K562 (cell line): ENCODE measurements at regions not wholly inside any gene's neighbourhood (a gene's known extent, or its start where the extent isn't known, plus 50 kb on each side); places are given as distances from the start of the nearest gene placed in this dataset.

ENCODE experiments used
- ATAC-seq: fragments of 200-7000 bp; cut with Tn5 transposase; 3 replicates; pipeline ENCODE4 v1.9.1; 2020; ENCODE audit warnings: moderate library complexity
- BruUV-seq: library from RNA; stranded (reverse); fragments of 400-500 nt; replicated peaks from 2 replicates; lab custom pipeline; 2021; lab: Mats Ljungman, UMichigan
- CTCF ChIA-PET: fragments of 300-600 bp; formaldehyde crosslinking; extraction: SDS; loops from one replicate; lab custom pipeline; 2021; ENCODE audit warnings: low intra/inter-chr PET ratio; lab: Yijun Ruan, JAX
- POLR2A ChIA-PET: fragments of 300-600, 350-650 bp; sonication (Branson Sonifier 250); formaldehyde crosslinking; extraction: SDS; loops from one replicate; lab custom pipeline; 2021; ENCODE audit warnings: antibody characterized with exemption, inconsistent platforms; lab: Yijun Ruan, JAX
- DNase-seq, 4 experiments: peaks; one replicate each; pipeline versions ENCODE4 v3.0.0 to v3.0.0-alpha.2; 2011 to 2018; ENCODE audit warnings: low spot score in 3 of 4, mixed read lengths in 3 of 4; ENCODE audit errors: extremely low read depth in 1 of 4
- FAIRE-seq: peaks from 2 replicates; lab custom pipeline; 2011; peaks lifted over from hg19 to GRCh38; lab: Jason Lieb, UNC
- H2AFZ ChIP-seq: 2 replicates; pipeline ENCODE4 v1.6.0; 2011; ENCODE audit warnings: low read depth, low read length, control low read depth, inconsistent platforms
- H3K27ac ChIP-seq: fragments of 200-600 bp; 3 replicates; pipeline ENCODE4 v1.8.0; 2011; ENCODE audit warnings: low read depth, mild to moderate bottlenecking, control low read depth, inconsistent platforms, low read length, moderate library complexity, mixed read lengths; ENCODE audit errors: extremely low read depth
- H3K27me3 ChIP-seq, 2 experiments: fragments of 300-600 bp in 1 of 2; 2 replicates in 1 of 2; 3 replicates in 1 of 2; pipeline versions ENCODE4 v1.6.0 to v1.8.0; 2011; ENCODE audit warnings: inconsistent platforms in 2 of 2, low read length in 2 of 2, mild to moderate bottlenecking in 1 of 2, mixed read lengths in 1 of 2, moderate library complexity in 1 of 2; ENCODE audit not compliant: control insufficient read depth in 2 of 2, insufficient read depth in 2 of 2
- H3K36me3 ChIP-seq: fragments of 300-600 bp; 3 replicates; pipeline ENCODE4 v1.8.0; 2011; ENCODE audit warnings: mild to moderate bottlenecking, low read length, inconsistent platforms; ENCODE audit not compliant: control insufficient read depth, insufficient read depth
- H3K4me1 ChIP-seq, 2 experiments: fragments of 200-600 bp in 1 of 2; replicated peaks in 1 of 2; 2 replicates in 1 of 2; 3 replicates in 1 of 2; pipeline versions ENCODE4 v1.5.1 to v1.8.0; 2011; ENCODE audit warnings: inconsistent platforms in 2 of 2, low read length in 2 of 2, mild to moderate bottlenecking in 1 of 2, mixed read lengths in 1 of 2, moderate library complexity in 1 of 2; ENCODE audit not compliant: control insufficient read depth in 2 of 2, insufficient read depth in 2 of 2
- H3K4me2 ChIP-seq: 2 replicates; pipeline ENCODE4 v1.6.1; 2011; ENCODE audit warnings: low read length, control low read depth, inconsistent platforms, mixed read lengths; ENCODE audit not compliant: insufficient read depth
- H3K4me3 ChIP-seq: fragments of 200-600 bp; sonication (generic), shearing (Covaris generic); 2 replicates; pipeline ENCODE4 v1.5.1; 2016; ENCODE audit warnings: control low read depth, inconsistent platforms
- H3K79me2 ChIP-seq: fragments of 200-600 bp; 3 replicates; pipeline ENCODE4 v1.8.0; 2011; ENCODE audit warnings: low read length, inconsistent platforms; ENCODE audit not compliant: control insufficient read depth, insufficient read depth
- H3K9ac ChIP-seq, 2 experiments: 2 replicates each; pipeline versions ENCODE4 v1.6.0 to v1.6.1; 2011; ENCODE audit warnings: low read depth in 2 of 2, low read length in 2 of 2, control low read depth in 1 of 2, inconsistent platforms in 1 of 2, mild to moderate bottlenecking in 1 of 2, mixed read lengths in 1 of 2; ENCODE audit not compliant: insufficient read depth in 1 of 2
- H3K9me1 ChIP-seq: one replicate; pipeline ENCODE4 v1.6.0; 2011; ENCODE audit warnings: inconsistent platforms, mild to moderate bottlenecking, low read length, moderate library complexity; ENCODE audit not compliant: control insufficient read depth, insufficient read depth
- H3K9me3 ChIP-seq: replicated peaks from 2 replicates; pipeline ENCODE4 v1.5.1; 2011; ENCODE audit warnings: low read depth, low read length, inconsistent platforms; ENCODE audit not compliant: control insufficient read depth, insufficient read depth
- H4K20me1 ChIP-seq: replicated peaks from 2 replicates; pipeline ENCODE4 v1.6.1; 2011; ENCODE audit warnings: low read length, inconsistent platforms, mixed read lengths; ENCODE audit not compliant: control insufficient read depth, insufficient read depth
- ASH1L ChIP-seq: fragments of 450-650 bp; IDR thresholded peaks from 2 replicates; pipeline ENCODE4 v1.6.1; 2018; ENCODE audit warnings: borderline replicate concordance, mild to moderate bottlenecking, low read depth; ENCODE audit not compliant: partially characterized antibody
- EWSR1 ChIP-seq: fragments of 450-650 bp; IDR thresholded peaks from 2 replicates; pipeline ENCODE4 v1.6.1; 2018; ENCODE audit warnings: borderline replicate concordance, mild to moderate bottlenecking, low read depth, moderate library complexity; ENCODE audit not compliant: partially characterized antibody
- EZH2 ChIP-seq: IDR thresholded peaks from 2 replicates; pipeline ENCODE4 v1.6.1; 2012; ENCODE audit warnings: low read depth, mild to moderate bottlenecking, inconsistent platforms, low read length, borderline replicate concordance
- GTF2B ChIP-seq: IDR thresholded peaks from 2 replicates; pipeline ENCODE4 v1.6.1; 2011; ENCODE audit not compliant: insufficient read length; ENCODE audit errors: extremely low read depth
- HINFP ChIP-seq: fragments of 450-650 bp; conservative IDR thresholded peaks from 2 replicates; pipeline ENCODE4 v1.6.1; 2016; ENCODE audit warnings: missing genetic modification characterization, low read depth, mild to moderate bottlenecking, control low read depth, missing compliant biosample characterization
- HIVEP1 ChIP-seq: fragments of 250-450 bp; sonication (Bioruptor Pico); IDR thresholded peaks from 2 replicates; pipeline ENCODE4 v1.4.0; 2020; ENCODE audit warnings: mild to moderate bottlenecking
- HLTF ChIP-seq: fragments of 450-650 bp; IDR thresholded peaks from 2 replicates; pipeline ENCODE4 v1.6.1; 2016
- HSF4 ChIP-seq: fragments of 250-450 bp; sonication (Bioruptor Pico); IDR thresholded peaks from 2 replicates; pipeline ENCODE4 v2.1.2; 2022; ENCODE audit warnings: mild to moderate bottlenecking, moderate library complexity, borderline replicate concordance
- KLF13 ChIP-seq: fragments of 450-650 bp; IDR thresholded peaks from 2 replicates; pipeline ENCODE4 v1.6.1; 2016; ENCODE audit warnings: missing genetic modification characterization, low read depth, mild to moderate bottlenecking, missing compliant biosample characterization, moderate library complexity, borderline replicate concordance
- MAFG ChIP-seq: fragments of 450-650 bp; conservative IDR thresholded peaks from 2 replicates; pipeline ENCODE4 v1.6.1; 2016; ENCODE audit warnings: missing genetic modification characterization, missing compliant biosample characterization
- MAZ ChIP-seq, 2 experiments: fragments of 450-650 bp in 1 of 2; sonication (generic) in 1 of 2; formaldehyde crosslinking; IDR thresholded peaks in 1 of 2; conservative IDR thresholded peaks in 1 of 2; 2 replicates each; pipeline versions ENCODE4 v1.4.0 to v1.5.0; 2020; ENCODE audit warnings: mild to moderate bottlenecking in 1 of 2, missing genetic modification reagents in 1 of 2
- RNF2 ChIP-seq: sonication (generic); IDR thresholded peaks from 2 replicates; pipeline ENCODE4 v1.6.1; 2016
- SAFB ChIP-seq: fragments of 200-400 bp; formaldehyde crosslinking; IDR thresholded peaks from 2 replicates; pipeline ENCODE4 v1.6.1; 2017; ENCODE audit warnings: low read depth, low read length, borderline replicate concordance
- USF2 ChIP-seq: sonication (generic); formaldehyde crosslinking; IDR thresholded peaks from 2 replicates; pipeline ENCODE4 v1.5.0; 2020; ENCODE audit warnings: missing genetic modification reagents
- VEZF1 ChIP-seq: fragments of 200-800 bp; sonication (Bioruptor generic); IDR thresholded peaks from 2 replicates; pipeline ENCODE4 v1.6.1; 2017; ENCODE audit warnings: missing genetic modification characterization, missing compliant biosample characterization
- ZNF232 ChIP-seq: sonication (generic); formaldehyde crosslinking; IDR thresholded peaks from 2 replicates; pipeline ENCODE4 v1.8.0; 2022; ENCODE audit warnings: mild to moderate bottlenecking, missing genetic modification reagents
- ZNF384 ChIP-seq: IDR thresholded peaks from 2 replicates; pipeline ENCODE4 v1.6.1; 2012; ENCODE audit warnings: low read depth, low read length, improper control_type of control experiment
- ZNF408 ChIP-seq: fragments of 250-450 bp; sonication (Bioruptor Pico); IDR thresholded peaks from 2 replicates; pipeline ENCODE4 v1.4.0; 2020; ENCODE audit warnings: low read depth, mild to moderate bottlenecking, moderate library complexity
- ZNF561 ChIP-seq: fragments of 450-650 bp; formaldehyde crosslinking; conservative IDR thresholded peaks from 2 replicates; pipeline ENCODE4 v1.4.0; 2020; ENCODE audit warnings: mild to moderate bottlenecking, moderate library complexity
- WGBS: fragments of 100-300 bp; shearing (Covaris generic); methylation state at CpG from one replicate; pipeline ENCODE4 v1.1.6; 2016; ENCODE audit warnings: low coverage, mixed read lengths; ENCODE audit not compliant: insufficient coverage; ENCODE audit errors: missing lambda C conversion rate; 5-methylcytosine and 5-hydroxymethylcytosine counted together
- in situ Hi-C: fragments of 300-500 bp; cut with MboI; formaldehyde crosslinking; loops from 4 replicates; pipeline ENCODE4 v1.15.0; 2018; ENCODE audit warnings: inconsistent platforms, mixed read lengths
- intact Hi-C: fragments of 100-400 bp; cut with micrococcal nuclease; formaldehyde crosslinking; loops from 2 replicates; pipeline ENCODE4 v1.14.2; 2022

GRCh38 chr1:184895086-184895485, 79.2 kb downstream of the NIBAN1 start (continued):
- no peak for TF ChIP-seq EWSR1
- no peak for TF ChIP-seq HIVEP1 (CRISPR knock-in tag)
- no peak for TF ChIP-seq MAZ (CRISPR knock-in tag; conservative IDR thresholded peaks at IDR 0.05 in 1 of 2, IDR thresholded peaks at IDR 0.05 in 1 of 2)
- no peak for TF ChIP-seq HINFP (tag)
- no peak for TF ChIP-seq ZNF561 (CRISPR knock-in tag)
- no peak for TF ChIP-seq ASH1L
- TF ChIP-seq HSF4 (CRISPR knock-in tag) = no peak

GRCh38 chr1:184893695-184894094, 80.6 kb downstream of the NIBAN1 start:
- intact Hi-C loops = no loop called here
- no peak overlapping the region for H2AFZ ChIP-seq
- no TSS peak for BruUV-seq
- no peak for DNase-seq
- WGBS = 44% methylated on average over 2 of the region's 2 CpGs
- H3K36me3 ChIP-seq = peaks cover 14% of the 10 kb centered on the region; the same call in 2 of the 3 replicates
- H3K4me2 ChIP-seq = no peak overlapping the region
- H3K9me3 ChIP-seq = no peaks in the 10 kb centered on the region
- no peak for ATAC-seq
- no peaks in the 10 kb centered on the region for H4K20me1 ChIP-seq
- no peak overlapping the region for H3K4me3 ChIP-seq
- in situ Hi-C loops = no loop called here
- H3K9me1 ChIP-seq = no peaks in the 10 kb centered on the region
- H3K4me1 ChIP-seq = no peaks in the 10 kb centered on the region
- no peak overlapping the region for H3K27ac ChIP-seq
- H3K27me3 ChIP-seq = no peaks in the 10 kb centered on the region
- no peaks in the 10 kb centered on the region for H3K79me2 ChIP-seq
- ChIA-PET POLR2A (interaction anchor here (0.7 to 1.8 kb wide), 3 partner anchors 9 to 80 kb away, joined by 4 read pairs; partner anchors contain the start of gene NIBAN1), CTCF (no interaction called here)
- FAIRE-seq = no peak
- H3K9ac ChIP-seq = no peak overlapping the region
- TF ChIP-seq KLF13 (tag) (no peak), ZNF232 (no peak), MAFG (tag) (no peak), SAFB (no peak), USF2 (CRISPR knock-in tag) (no peak), EZH2 (no peak), HLTF (no peak), ZNF408 (CRISPR knock-in tag) (no peak), ZNF384 (no peak), RNF2 (no peak), VEZF1 (CRISPR knock-in tag) (no peak), GTF2B (no peak)
